GM19324 (cell line): ENCODE measurements at regions not wholly inside any gene's neighbourhood (a gene's known extent, or its start where the extent isn't known, plus 50 kb on each side); places are given as distances from the start of the nearest gene placed in this dataset.
"Not testable (repeated sequence)": the region's sequence is repeated elsewhere in the genome, so short reads cannot be mapped to it uniquely, and the experiment has no call there.

ENCODE experiments used
- ATAC-seq: cut with Tn5 transposase; IDR thresholded peaks from one replicate; pipeline ENCODE4 v1.9.1; 2021; ENCODE audit warnings: mild to moderate bottlenecking, moderate library complexity; ENCODE audit not compliant: unreplicated experiment, low FRiP score

- ATAC-seq = not testable (repeated sequence)
Measured at GRCh38 chr2:90325796-90326353, 1634.4 kb downstream of the RPIA start.

GRCh38 chr2:90355546-90355945 is 1664.1 kb downstream of the RPIA start:
- ATAC-seq = not testable (repeated sequence)

- ATAC-seq = not testable (repeated sequence)
Measured at GRCh38 chr2:90359344-90359743, 1667.9 kb downstream of the RPIA start.

- ATAC-seq = not testable (repeated sequence)
Measured at GRCh38 chr2:90359887-90360730, 1668.6 kb downstream of the RPIA start.

GRCh38 chr2:90360731-90361035 is 1669.2 kb downstream of the RPIA start:
- not testable (repeated sequence) for ATAC-seq
